H1 (cell line): ENCODE measurements at regions not wholly inside any gene's neighbourhood (a gene's known extent, or its start where the extent isn't known, plus 50 kb on each side); places are given as distances from the start of the nearest gene placed in this dataset.
"Not testable (repeated sequence)": the region's sequence is repeated elsewhere in the genome, so short reads cannot be mapped to it uniquely, and the experiment has no call there.

ENCODE experiments used
- CTCF ChIA-PET: fragments of 300-600 bp; sonication (Branson Sonifier 250); formaldehyde crosslinking; loops from one replicate; lab custom pipeline; 2021; ENCODE audit not compliant: partially characterized antibody; lab: Charles Lee
- POLR2A ChIA-PET: fragments of 300-600 bp; sonication (Branson Sonifier 250); formaldehyde crosslinking; loops from one replicate; lab custom pipeline; 2021; ENCODE audit warnings: inconsistent platforms; ENCODE audit not compliant: partially characterized antibody; lab: Charles Lee
- DNase-seq, 2 experiments: peaks; one replicate each; pipeline versions ENCODE4 v3.0.0 to v3.0.0-alpha.2; 2010 to 2022; ENCODE audit warnings: low spot score in 2 of 2, low read depth in 1 of 2, mixed read lengths in 1 of 2
- FAIRE-seq: peaks from 2 replicates; lab custom pipeline; 2011; peaks lifted over from hg19 to GRCh38; lab: Jason Lieb, UNC
- H2AFZ ChIP-seq: 2 replicates; pipeline ENCODE4 v1.8.1; 2012; ENCODE audit warnings: low read length, inconsistent platforms
- H2AK5ac ChIP-seq: 2 replicates; pipeline ENCODE4 v1.6.1; 2013; ENCODE audit warnings: low read depth, low read length
- H2BK120ac ChIP-seq: replicated peaks from 2 replicates; pipeline ENCODE3; 2013; ENCODE audit warnings: low read depth, low read length, inconsistent platforms
- H2BK12ac ChIP-seq: 2 replicates; pipeline ENCODE4 v1.6.1; 2013; ENCODE audit warnings: low read depth, low read length
- H2BK15ac ChIP-seq: 2 replicates; pipeline ENCODE4 v1.6.1; 2013; ENCODE audit warnings: low read length
- H2BK20ac ChIP-seq: 2 replicates; pipeline ENCODE4 v1.6.1; 2013; ENCODE audit warnings: low read length
- H2BK5ac ChIP-seq: 2 replicates; pipeline ENCODE4 v1.6.1; 2013; ENCODE audit warnings: low read depth, low read length
- H3K14ac ChIP-seq: 2 replicates; pipeline ENCODE4 v1.6.1; 2013; ENCODE audit warnings: inconsistent platforms; ENCODE audit not compliant: insufficient read length
- H3K18ac ChIP-seq: 2 replicates; pipeline ENCODE4 v1.6.1; 2013; ENCODE audit warnings: low read length; ENCODE audit errors: extremely low read depth
- H3K23ac ChIP-seq: 2 replicates; pipeline ENCODE4 v1.6.1; 2013; ENCODE audit warnings: inconsistent platforms; ENCODE audit not compliant: insufficient read length
- H3K23me2 ChIP-seq: 2 replicates; pipeline ENCODE4 v1.6.1; 2013; ENCODE audit warnings: low read depth, low read length
- H3K27ac ChIP-seq: 2 replicates; pipeline ENCODE4 v1.6.1; 2011; ENCODE audit warnings: low read depth, low read length, inconsistent platforms
- H3K27me3 ChIP-seq, 4 experiments: replicated peaks in 1 of 4; 1 replicate in 1 of 4; 2 replicates in 3 of 4; pipeline versions ENCODE4 v1.6.1 to v1.8.1; 2011 to 2013; ENCODE audit warnings: low read length in 3 of 4, mild to moderate bottlenecking in 3 of 4, inconsistent platforms in 2 of 4, mixed read lengths in 2 of 4, moderate library complexity in 1 of 4; ENCODE audit not compliant: control insufficient read depth in 3 of 4, insufficient read depth in 3 of 4; ENCODE audit errors: extremely low read depth in 1 of 4
- H3K36me3 ChIP-seq, 4 experiments: 2 replicates each; pipeline versions ENCODE4 v1.6.1 to v1.8.1; 2011 to 2013; ENCODE audit warnings: mild to moderate bottlenecking in 4 of 4, low read length in 3 of 4, moderate library complexity in 2 of 4, control low read depth in 1 of 4, inconsistent platforms in 1 of 4; ENCODE audit not compliant: insufficient read depth in 4 of 4, control insufficient read depth in 2 of 4
- H3K4ac ChIP-seq: replicated peaks from 2 replicates; pipeline ENCODE3; 2013; ENCODE audit warnings: low read length, low read depth, mixed read lengths, inconsistent platforms; ENCODE audit not compliant: insufficient read length
- H3K4me1 ChIP-seq, 4 experiments: replicated peaks in 1 of 4; 1 replicate in 1 of 4; 2 replicates in 3 of 4; pipeline versions ENCODE4 v1.6.1 to v1.8.1; 2011 to 2013; ENCODE audit warnings: low read length in 3 of 4, inconsistent platforms in 2 of 4, mixed read lengths in 1 of 4; ENCODE audit not compliant: insufficient read depth in 4 of 4, control insufficient read depth in 3 of 4
- H3K4me2 ChIP-seq, 2 experiments: 2 replicates each; pipeline versions ENCODE4 v1.6.1 to v1.8.1; 2011 to 2013; ENCODE audit warnings: low read depth in 2 of 2, low read length in 2 of 2, control low read depth in 1 of 2, inconsistent platforms in 1 of 2, mild to moderate bottlenecking in 1 of 2; ENCODE audit not compliant: insufficient read depth in 1 of 2
- H3K4me3 ChIP-seq, 4 experiments: fragments of 200-600, 300-600 bp in 1 of 4; sonication (generic), shearing (Covaris generic), sonication (Bioruptor Twin) in 1 of 4; 2 replicates each; pipeline versions ENCODE4 v1.5.1 to v1.8.1; 2011 to 2016; ENCODE audit warnings: low read length in 4 of 4, low read depth in 3 of 4, control low read depth in 2 of 4, inconsistent platforms in 2 of 4, mild to moderate bottlenecking in 2 of 4, mixed read lengths in 1 of 4, moderate library complexity in 1 of 4; ENCODE audit not compliant: insufficient read depth in 2 of 4; ENCODE audit errors: extremely low read depth in 1 of 4
- H3K56ac ChIP-seq: replicated peaks from 2 replicates; pipeline ENCODE3; 2013; ENCODE audit warnings: low read depth, mild to moderate bottlenecking, mixed read lengths, low read length, inconsistent platforms; ENCODE audit not compliant: insufficient read length
- H3K79me1 ChIP-seq: 2 replicates; pipeline ENCODE4 v1.6.1; 2013; ENCODE audit warnings: low read depth, low read length, control low read depth
- H3K79me2 ChIP-seq, 2 experiments: 2 replicates each; pipeline versions ENCODE4 v1.6.1 to v1.8.1; 2012 to 2013; ENCODE audit warnings: low read length in 2 of 2, mild to moderate bottlenecking in 2 of 2, inconsistent platforms in 1 of 2; ENCODE audit not compliant: insufficient read depth in 2 of 2, control insufficient read depth in 1 of 2
- H3K9ac ChIP-seq, 4 experiments: replicated peaks in 1 of 4; 1 replicate in 1 of 4; 2 replicates in 3 of 4; pipeline versions ENCODE4 v1.6.1 to v1.8.1; 2011 to 2013; ENCODE audit warnings: low read depth in 3 of 4, low read length in 3 of 4, control low read depth in 2 of 4, mild to moderate bottlenecking in 2 of 4, moderate library complexity in 2 of 4, inconsistent platforms in 1 of 4; ENCODE audit errors: extremely low read depth in 1 of 4
- H3K9me3 ChIP-seq, 2 experiments: 2 replicates each; pipeline versions ENCODE4 v1.6.1 to v1.8.1; 2012 to 2013; ENCODE audit warnings: mild to moderate bottlenecking in 2 of 2, moderate library complexity in 2 of 2, control low read depth in 1 of 2, inconsistent platforms in 1 of 2, low read depth in 1 of 2, low read length in 1 of 2, mixed read lengths in 1 of 2; ENCODE audit not compliant: insufficient read depth in 2 of 2
- H4K20me1 ChIP-seq, 2 experiments: replicated peaks in 1 of 2; 2 replicates each; pipeline versions ENCODE3 to v1.8.1; 2011 to 2013; ENCODE audit warnings: inconsistent platforms in 2 of 2, low read length in 2 of 2, mild to moderate bottlenecking in 1 of 2; ENCODE audit not compliant: insufficient read depth in 2 of 2, control insufficient read depth in 1 of 2
- H4K5ac ChIP-seq: 2 replicates; pipeline ENCODE4 v1.6.1; 2013; ENCODE audit warnings: low read length, low read depth, mixed read lengths, inconsistent platforms; ENCODE audit not compliant: insufficient read length
- H4K8ac ChIP-seq: 2 replicates; pipeline ENCODE4 v1.8.0; 2013; ENCODE audit warnings: mild to moderate bottlenecking, moderate library complexity, low read length, inconsistent platforms; ENCODE audit not compliant: insufficient read depth; ENCODE audit errors: extremely low read depth
- H4K91ac ChIP-seq: replicated peaks from 2 replicates; pipeline ENCODE3; 2013; ENCODE audit warnings: low read length, mixed read lengths, inconsistent platforms; ENCODE audit not compliant: insufficient read length
- TAF7 ChIP-seq: optimal IDR thresholded peaks from 2 replicates; pipeline ENCODE3; 2011; ENCODE audit warnings: low read depth, mild to moderate bottlenecking, inconsistent platforms, low read length, moderate library complexity, borderline replicate concordance
- WGBS, 2 experiments: shearing (Covaris generic) in 1 of 2; methylation state at CpG; one replicate each; pipeline versions ENCODE4 v1.1.6 to v1.1.7; 2013 to 2015; ENCODE audit warnings: low lambda C conversion rate in 2 of 2, mixed read lengths in 2 of 2, inconsistent platforms in 1 of 2, low coverage in 1 of 2, missing lambda C conversion rate in 1 of 2; ENCODE audit not compliant: insufficient replicate concordance in 2 of 2, insufficient coverage in 1 of 2, insufficient read length in 1 of 2; ENCODE audit errors: extremely low coverage in 1 of 2, missing lambda C conversion rate in 1 of 2; 5-methylcytosine and 5-hydroxymethylcytosine counted together

DNA sequence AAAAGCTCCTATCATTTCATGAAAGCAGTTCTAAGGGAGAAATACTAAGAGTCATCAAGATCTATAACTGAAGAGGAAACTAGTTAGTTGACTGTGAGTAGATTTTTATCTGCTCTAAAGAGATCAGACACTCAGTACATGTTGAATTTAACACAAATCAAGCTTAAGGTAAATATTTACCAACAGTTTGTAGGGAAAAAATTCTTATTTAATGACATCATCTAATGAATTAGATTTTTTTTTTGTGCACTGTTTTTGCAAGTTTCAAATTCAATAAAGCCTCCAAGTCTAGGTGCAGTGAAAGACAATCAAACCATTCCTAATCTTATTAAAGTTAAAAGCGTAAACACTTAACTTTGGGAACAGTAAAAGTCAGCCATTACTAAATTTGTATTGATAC, 93.0 kb upstream of the PRKD1 start:
- Histone ChIP-seq H2BK12ac (no peak overlapping the region), H3K14ac (no peak overlapping the region), H2BK5ac (no peak overlapping the region), H2AK5ac (no peak overlapping the region), H3K9ac (no peak overlapping the region), H3K36me3 (no peaks in the 10 kb centered on the region), H3K27me3 (no peaks in the 10 kb centered on the region), H3K79me1 (no peaks in the 10 kb centered on the region), H3K4ac (no peak overlapping the region), H4K91ac (no peak overlapping the region), H3K18ac (no peak overlapping the region), H2BK15ac (no peak overlapping the region), H3K27ac (no peak overlapping the region)
- CTCF ChIA-PET, result interaction anchor here (1.1 kb wide), 1 partner anchor 190 kb away, joined by 5 read pairs; no protein-coding TSS in a partner anchor
- no peak for DNase-seq
- 96% methylated on average over 1 of the region's 1 CpG; no CpG with 5 or more reads in 1 of the 2 experiments for WGBS, 2 experiments
- no peak for TF ChIP-seq TAF7
- TF ChIP-seq, all 59 proteins: peak for 0
- Histone ChIP-seq H4K5ac (no peak overlapping the region), H3K79me2 (no peaks in the 10 kb centered on the region), H3K56ac (no peak overlapping the region), H2BK20ac (no peak overlapping the region), H3K9me3 (peaks cover 15 to 17% of the 10 kb centered on the region in 2 experiments; a peak in 3 of 4 replicates), H2BK120ac (no peak overlapping the region), H3K4me3 (no peak overlapping the region), H4K8ac (no peak overlapping the region), H3K4me2 (no peak overlapping the region), H4K20me1 (no peaks in the 10 kb centered on the region), H3K23ac (no peak overlapping the region), H2AFZ (no peak overlapping the region), H3K23me2 (no peaks in the 10 kb centered on the region), H3K4me1 (no peaks in the 10 kb centered on the region)
- no peak for FAIRE-seq
- POLR2A ChIA-PET, result no interaction called here

DNA sequence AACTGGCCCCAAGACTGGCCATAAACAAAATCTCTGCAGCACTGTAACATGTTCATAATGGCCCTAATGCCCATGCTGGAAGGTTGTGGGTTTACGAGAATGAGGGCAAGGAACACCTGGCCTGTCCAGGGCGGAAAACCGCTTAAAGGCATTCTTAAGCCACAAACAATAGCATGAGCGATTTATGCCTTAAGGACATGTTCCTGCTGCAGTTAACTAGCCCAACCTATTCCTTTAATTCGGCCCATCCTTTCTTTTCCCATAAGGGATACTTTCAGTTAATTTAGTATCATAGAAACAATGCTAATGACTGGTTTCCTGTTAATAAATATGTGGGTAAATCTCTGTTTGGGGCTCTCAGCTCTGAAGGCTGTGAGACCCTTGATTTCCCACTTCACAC, 95.7 kb upstream of the PRKD1 start:
- H3K14ac ChIP-seq, H3K36me3 ChIP-seq, H3K56ac ChIP-seq, CTCF ChIA-PET, H3K4me2 ChIP-seq, H3K79me1 ChIP-seq, H4K91ac ChIP-seq, H4K8ac ChIP-seq, H2AFZ ChIP-seq, DNase-seq, H3K23ac ChIP-seq, H3K27me3 ChIP-seq, H2BK12ac ChIP-seq, FAIRE-seq, H2BK15ac ChIP-seq, H3K4me1 ChIP-seq, POLR2A ChIA-PET, H3K79me2 ChIP-seq, H3K18ac ChIP-seq, H3K23me2 ChIP-seq, H3K4ac ChIP-seq, H2AK5ac ChIP-seq, H3K4me3 ChIP-seq, H3K27ac ChIP-seq, H2BK120ac ChIP-seq, H3K9ac ChIP-seq, H4K5ac ChIP-seq, H4K20me1 ChIP-seq, H2BK5ac ChIP-seq, H2BK20ac ChIP-seq: not testable (repeated sequence)
- WGBS, 2 experiments, result 93% methylated on average over 5 of the region's 5 CpGs; no CpG with 5 or more reads in 1 of the 2 experiments
- H3K9me3 ChIP-seq, result peaks cover 15 to 17% of the 10 kb centered on the region in 2 experiments; a peak in 3 of 4 replicates
